HG03280 (cell line): ENCODE measurements at regions not wholly inside any gene's neighbourhood (a gene's known extent, or its start where the extent isn't known, plus 50 kb on each side); places are given as distances from the start of the nearest gene placed in this dataset.
"Not testable (repeated sequence)": the region's sequence is repeated elsewhere in the genome, so short reads cannot be mapped to it uniquely, and the experiment has no call there.

Experiments
- ATAC-seq: cut with Tn5 transposase; IDR thresholded peaks from one replicate; pipeline ENCODE4 v1.9.1; 2021; ENCODE audit warnings: mild to moderate bottlenecking, moderate library complexity; ENCODE audit not compliant: unreplicated experiment

DNA sequence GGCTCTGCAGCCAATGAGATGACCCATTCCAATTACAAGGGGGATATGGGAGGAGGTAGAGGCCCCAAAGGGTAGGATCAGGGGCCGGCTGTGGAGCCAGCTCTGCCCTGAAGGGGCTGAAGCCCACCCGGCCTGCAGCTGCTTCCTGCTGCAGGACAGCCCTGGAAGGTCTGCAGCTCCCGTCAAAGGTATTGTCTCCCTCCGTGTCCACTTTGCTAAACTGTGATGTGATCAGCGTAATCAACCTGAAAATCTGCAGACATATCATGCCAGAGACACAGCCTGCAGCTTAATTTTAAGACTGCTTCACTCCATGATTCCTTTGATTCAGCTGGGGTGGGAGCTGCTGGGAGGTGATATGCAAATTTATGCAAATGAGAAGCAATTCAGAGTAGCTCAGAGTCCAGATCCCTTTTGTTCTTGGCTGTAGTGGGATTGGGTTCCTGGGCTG is 90.7 kb downstream of the GADD45G start:
- no peak for ATAC-seq

DNA sequence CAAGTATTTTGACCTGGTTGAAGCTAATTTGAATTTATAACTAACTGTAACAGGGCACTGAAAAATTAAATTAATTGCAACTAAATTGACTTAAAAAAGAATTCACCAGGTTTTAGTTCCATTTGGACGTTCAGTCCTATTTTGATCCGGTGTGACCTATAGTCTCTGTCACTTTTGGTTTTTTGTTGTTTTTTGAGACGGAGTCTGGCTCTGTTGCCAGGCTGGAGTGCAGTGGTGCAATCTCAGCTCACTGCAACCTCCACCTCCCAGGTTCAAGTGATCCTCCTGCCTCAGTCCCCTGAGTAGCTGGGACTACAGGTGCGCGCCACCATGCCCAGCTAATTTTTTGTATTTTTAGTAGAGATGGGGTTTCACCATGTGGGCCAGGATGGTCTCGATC is 91.2 kb downstream of the GADD45G start:
- ATAC-seq = not testable (repeated sequence)

DNA sequence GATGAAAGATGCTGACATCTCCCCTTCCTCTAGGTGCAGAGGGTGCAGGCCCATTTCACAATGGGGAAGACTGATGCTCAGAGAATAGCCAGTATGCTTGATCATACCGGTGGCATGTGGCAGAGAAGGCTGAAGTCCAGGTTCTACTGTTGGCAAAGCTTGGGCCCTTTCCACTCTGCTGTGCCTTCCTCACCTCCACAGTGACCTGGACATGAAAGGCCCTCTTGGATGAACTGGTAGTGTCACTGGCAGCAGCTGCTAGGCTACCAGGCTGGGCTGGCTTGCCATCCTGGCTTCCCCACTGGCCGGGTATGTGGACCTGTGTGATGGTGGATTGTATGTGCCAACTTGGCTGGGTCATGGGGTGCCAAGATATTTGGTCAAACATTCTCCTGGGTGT is 92.0 kb downstream of the GADD45G start:
- ATAC-seq = no peak

DNA sequence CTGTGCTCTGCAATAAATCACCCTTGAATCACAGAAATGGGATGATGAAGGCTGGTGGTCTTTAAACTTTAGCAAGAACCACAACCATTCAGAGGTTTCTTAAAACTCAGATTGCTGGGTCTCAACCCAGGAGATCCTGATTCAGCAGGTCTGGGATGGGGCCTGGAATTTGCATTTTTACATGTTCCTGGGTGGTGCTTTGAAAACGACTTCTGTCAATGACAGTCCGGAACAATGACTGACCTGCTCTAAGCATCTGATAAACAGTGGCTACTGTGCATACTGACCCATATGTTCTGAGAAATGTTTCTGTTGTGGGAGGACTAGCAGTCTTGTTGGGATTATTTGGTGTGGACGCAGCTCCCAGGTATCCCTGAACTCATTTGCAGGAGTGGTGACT is 92.7 kb downstream of the GADD45G start:
- ATAC-seq = no peak

DNA sequence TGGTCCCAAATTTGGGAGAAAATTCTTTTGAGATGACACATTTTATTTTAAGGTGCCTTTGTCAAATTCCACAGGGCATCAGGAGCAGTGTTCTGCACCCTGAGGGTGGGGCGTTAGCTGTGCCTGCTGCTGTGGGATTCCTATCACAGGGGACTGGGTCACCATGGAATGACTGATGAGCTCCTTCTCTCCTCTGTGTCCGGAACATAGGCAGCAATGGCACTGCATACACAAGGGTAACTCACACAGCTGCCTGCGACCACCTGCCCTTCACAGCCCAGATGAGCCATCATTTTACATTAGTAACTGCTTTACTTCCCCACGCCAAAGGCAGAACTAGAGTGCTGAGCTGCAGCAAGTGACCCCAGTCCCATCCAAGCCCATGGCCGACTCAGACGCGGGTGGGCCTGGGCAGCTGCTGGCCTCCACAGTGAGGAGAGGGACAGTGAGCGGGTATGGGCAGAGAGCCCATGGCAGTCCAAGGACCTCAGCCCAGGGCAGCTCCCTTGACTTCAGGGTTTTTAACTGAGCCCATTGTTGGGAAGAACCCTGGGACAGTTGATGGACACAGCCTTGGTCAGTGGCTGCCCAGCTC is 93.7 kb downstream of the GADD45G start:
- ATAC-seq = no peak

DNA sequence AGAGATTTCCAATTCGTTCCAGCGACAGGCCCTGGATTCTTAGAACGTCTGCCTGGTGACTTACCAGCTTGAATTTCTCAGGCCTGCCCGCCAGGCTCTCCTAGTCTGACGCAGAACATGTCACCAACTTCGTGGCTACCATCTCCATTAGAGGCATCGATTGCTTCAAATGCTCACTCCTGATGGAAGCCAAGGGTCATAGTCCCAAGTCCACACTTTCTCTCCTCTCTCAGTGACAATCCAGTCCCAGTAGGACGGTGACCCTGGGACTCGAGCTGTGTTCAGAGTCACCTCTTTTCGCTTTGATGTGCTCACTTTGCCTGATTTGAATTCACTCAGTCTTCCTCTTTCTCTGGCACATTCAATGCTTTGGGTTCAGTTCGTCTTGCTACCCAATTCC is 94.8 kb downstream of the GADD45G start:
- no peak for ATAC-seq

DNA sequence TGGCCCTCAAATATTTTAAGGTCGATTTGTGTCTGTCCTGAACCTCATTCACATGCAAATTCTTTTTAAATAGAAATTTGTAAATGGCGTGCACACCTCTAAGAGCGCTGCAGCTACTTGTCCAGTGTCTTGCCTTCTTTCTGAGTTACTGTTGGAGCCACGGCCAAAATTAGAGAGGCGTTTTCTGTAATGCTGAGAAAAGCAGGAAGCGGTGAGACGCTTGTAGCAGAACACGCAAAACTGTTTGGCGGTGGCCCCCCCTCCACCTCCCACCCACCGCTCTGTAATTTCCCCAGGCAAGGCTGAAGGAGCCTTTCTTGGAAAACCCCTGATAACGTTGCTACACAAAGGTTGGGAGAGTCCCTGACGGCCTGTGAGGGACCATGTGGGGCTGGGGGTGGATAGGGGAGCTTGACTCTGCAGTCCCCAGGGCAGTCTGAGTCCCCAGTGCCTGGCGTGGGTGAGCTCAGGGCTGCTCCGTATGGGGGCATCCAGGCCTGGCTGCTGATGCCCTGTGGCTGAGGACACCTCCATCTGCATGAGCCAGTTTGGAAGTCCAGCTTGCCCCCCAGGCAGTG is 96.5 kb downstream of the GADD45G start:
- ATAC-seq = peak; percentile 64

DNA sequence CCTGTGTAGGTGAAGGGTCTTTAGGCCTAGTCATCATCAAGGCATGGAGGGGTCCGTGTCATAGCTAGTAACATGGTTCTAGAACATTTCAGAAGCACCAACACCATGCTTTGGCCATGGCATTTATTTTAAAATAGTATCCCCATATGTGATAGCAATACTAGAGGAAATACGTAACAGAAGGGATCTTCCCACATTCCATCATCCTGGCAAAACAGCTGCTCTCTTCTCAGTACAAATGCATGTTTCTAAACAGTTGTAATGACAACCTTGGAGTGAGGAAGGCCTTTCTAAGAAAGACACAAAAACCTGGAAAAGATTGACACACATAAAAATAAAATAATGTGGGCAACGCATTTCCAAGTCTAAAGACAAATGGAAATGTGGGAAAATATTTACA is 97.6 kb downstream of the GADD45G start:
- ATAC-seq = no peak

DNA sequence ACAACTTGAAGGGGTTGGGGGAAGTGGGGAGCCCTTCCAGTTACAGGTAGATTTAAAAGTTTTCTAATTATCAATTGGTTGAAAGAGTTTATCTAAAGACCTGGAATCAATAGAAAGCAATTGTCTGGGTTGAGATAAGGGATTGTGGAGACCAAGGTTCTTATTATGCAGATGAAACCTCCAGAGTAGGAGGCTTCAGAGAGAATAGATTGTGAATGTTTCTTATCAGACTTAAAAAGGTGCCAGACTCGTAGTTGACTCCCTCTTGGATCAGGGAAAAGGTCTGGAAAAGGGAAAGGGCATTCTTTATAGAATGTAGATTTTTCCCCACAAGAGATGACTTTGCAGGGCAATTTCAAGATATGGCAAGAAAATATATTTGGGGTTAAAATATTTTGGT is 100.8 kb downstream of the GADD45G start:
- ATAC-seq = no peak

DNA sequence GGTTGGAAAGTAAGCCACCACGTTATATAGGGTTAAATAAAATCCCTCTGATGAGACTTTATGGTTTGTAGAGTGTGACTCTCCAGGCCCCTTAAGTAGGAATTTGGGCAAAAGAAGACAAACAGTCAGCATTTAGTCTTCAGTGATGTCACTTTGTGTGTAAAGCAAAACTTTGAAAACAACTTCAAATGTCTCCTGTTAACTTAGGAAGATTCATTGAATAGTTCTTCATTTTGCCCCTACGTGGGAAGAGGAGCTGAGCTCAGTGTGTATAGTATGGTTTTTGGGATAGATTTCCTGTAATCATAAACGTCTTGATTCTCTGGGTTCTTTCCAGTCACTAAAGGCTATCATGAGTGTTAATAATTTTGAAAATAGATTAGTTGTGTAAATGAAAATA is 101.3 kb downstream of the GADD45G start:
- ATAC-seq = no peak

DNA sequence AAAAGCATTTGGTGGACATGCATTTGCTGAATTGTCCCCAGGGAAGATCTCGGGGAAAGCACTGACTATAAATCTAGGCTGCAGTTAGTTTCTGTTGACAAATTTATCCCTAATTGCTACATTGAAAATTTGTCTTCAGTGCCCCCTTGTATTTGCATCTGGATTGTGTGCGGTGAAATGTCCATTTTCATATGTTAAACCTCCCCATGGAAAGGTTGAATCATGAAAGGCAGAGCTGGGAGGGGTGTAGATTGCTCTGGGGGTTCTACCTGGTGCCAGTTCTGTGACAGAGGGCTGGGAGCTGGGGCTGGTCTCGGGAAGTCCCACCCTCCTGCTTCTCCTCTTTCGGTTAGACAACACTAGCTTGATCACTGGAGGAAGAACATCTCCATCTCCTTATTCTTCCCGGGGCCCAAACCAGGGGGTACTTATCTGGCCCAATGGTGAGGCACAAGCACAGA is 101.9 kb downstream of the GADD45G start:
- ATAC-seq = no peak

DNA sequence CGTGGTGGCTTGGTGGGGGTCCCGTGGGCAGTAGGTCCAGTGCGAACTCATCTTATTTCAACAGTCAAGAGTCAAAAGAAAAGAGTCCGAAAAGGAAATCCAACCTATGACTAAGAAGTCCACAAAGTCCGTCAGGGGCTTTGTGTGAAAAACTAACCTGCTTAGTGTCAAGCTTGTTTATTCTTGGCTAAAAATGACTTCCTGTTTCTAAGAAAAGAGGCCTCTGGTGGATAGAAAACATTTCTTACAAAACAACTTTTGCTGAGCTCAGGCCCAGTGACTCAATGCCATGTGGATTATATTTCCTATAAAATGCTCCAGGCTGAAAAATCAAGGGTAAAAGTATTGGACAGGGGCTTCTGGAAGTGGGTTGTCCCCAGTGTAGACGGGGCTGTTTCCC is 105.9 kb downstream of the GADD45G start:
- no peak for ATAC-seq

DNA sequence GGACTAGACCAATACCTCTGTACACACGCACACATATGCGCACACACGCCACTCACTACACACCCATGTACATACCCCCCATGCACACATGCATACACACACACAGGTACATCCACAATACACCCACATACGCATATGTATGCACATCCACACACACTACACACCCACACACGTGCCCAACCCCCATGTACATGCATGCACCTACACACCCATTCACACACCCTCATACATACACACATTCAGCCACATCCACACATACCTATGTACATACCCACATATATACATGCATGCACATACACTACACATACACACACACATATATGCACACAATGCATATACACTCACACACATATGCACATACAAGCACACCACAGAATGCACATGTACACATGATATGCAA is 107.1 kb downstream of the GADD45G start:
- no peak for ATAC-seq

DNA sequence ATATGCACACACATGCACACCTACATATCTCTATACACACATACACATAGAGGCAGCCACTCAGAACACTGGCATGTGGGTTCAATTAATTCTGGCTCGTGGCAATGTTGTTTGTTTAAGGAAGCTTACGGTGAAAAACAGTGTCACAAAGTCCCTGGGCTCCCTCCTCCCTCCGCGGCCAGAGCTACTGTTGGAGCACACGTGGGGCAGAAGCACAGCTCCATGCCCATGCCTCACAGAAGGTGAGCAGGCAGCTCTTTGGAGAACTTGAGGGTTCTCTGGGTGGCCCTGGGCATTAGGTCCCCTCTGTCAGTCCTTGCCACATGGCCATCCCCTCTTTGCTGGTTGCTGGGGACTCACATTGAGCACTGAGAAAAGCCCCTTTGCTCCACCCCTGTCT is 107.5 kb downstream of the GADD45G start:
- ATAC-seq = no peak

DNA sequence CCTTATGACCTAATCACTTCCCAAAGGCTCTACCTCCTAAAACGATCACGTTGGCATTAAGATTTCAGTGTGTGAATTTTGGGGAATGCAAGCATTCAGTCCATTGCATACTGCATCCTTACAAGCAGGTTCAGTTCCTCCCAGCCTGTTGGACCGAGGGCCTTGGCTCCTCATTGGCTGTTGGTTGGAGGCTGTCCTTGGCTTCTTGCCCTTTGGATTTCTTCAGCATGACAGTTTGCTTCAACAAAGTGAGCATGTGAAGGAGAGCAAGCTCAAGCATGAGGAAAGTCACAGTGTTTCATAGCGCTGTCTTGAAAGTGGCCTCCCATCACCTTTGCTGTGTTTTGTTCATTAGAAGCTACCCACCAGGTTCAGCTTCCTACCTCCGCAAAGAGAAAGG is 109.5 kb downstream of the GADD45G start:
- no peak for ATAC-seq

DNA sequence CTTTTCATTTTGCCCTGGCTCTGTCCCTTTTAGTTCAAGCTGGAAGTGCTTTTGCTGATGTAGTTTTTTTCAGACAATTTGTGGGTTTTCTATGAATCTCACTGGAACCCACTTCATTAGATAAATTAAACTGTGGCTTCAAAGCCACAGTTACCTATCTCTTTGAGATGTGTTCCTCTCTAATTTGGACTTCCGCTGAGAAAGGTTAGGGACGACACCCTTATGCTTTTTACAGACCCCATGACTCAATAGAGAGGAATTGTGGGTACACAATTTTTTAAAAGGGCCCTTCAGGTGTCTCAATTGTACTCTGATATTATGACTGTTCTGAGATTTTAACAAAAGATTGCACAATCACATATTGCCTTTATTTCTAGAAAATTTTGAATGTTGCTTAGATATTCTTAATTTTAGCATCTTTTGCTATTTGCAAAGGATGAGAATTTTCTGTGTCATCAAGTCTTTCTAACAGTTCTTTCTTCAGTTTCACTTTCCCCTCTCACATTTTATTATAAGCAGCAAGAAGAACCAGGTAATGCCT is 110.6 kb downstream of the GADD45G start:
- ATAC-seq = no peak

DNA sequence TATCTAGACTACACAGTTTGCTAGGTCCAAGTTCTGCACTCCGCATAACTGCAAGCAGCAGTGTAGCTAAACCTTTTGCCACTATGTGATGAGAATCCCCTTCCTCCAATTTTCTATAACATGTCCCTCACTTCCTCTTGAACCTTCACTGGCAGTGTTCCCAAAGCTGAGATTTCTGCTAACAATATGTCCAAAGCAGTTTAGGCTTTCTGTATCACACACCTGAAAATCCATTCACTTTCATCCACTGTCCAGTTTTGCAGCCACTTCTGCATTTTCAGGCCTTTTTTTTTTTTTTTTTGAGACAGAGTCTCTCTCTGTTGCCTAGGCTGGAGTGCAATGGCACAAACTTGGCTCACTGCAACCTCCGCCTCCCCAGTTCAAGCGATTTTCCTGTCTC is 111.1 kb downstream of the GADD45G start:
- ATAC-seq = no peak

DNA sequence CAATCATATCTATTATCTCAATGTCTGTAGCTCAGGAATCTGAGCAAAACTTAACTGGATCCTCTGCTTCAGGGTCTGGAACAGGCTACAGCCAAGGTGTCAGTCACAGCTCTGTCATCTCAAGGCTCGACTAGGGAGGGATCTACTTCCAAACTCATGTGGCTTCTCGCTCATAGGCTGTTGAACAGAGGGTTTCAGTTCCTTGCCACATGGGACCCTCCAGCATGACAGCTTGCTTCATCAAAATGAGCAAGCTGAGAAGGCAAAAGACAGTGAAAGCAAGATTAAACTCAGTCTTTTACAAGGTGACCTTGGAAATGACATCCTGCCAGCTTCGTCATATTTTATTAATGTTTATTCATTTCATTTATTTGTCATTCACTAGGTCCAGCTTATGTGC is 111.7 kb downstream of the GADD45G start:
- no peak for ATAC-seq

DNA sequence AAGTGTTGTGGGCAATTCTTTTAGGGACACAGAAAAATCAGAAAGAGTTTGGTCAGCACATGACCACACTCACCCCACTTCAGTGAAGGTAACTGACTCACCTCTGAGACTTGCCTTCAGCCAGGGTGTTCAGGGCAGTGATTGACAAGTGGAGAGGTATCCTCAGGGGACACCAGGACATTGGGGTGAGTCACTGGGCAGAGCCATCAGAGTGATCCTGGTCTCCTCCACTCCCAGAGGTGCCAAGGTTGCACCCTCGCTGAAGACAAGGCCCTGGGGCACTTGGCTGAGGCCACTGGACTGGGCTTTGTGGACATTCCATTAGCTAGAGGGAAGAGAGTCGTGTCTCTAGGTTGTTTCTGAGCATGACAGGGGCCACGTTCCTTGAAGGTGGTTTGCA is 113.4 kb downstream of the GADD45G start:
- no peak for ATAC-seq

DNA sequence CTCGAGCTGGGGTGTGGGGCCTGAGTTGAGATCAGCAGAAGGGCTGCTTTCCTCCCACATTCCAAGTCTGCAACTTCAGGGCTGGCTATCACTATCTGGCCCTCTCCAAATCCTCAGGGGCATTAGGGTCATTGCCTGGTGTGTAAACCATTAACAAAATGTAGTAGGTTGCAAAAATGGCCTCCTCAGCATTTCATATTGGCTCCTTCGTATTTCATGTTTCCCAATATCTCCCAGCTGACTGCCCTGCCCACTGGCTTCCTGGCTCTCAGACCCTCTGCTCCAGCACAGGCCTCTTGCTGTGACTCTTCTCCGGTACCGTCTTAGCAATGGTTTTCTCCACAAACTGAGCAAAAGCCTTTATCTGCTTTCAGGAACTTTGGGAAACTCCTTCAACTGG is 113.8 kb downstream of the GADD45G start:
- ATAC-seq = no peak

DNA sequence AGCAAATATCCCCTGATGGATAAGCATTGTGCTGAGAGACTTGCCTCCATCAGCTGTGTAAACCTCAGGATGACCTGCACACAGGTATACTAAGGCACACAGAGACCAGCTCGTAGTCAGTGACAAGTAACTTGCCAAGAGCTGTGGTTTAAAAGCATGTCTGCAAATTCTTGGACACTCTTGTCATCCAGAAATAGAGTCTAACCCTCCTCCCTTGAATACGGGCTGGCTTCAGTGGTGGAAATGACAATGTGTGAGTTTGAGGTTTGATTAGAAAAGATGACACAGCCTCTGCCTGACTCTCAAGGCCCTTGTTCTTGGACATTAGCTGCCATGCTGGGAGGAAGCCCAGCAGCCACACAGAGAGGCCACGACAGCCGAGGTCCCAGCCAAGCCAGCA is 114.4 kb downstream of the GADD45G start:
- no peak for ATAC-seq

DNA sequence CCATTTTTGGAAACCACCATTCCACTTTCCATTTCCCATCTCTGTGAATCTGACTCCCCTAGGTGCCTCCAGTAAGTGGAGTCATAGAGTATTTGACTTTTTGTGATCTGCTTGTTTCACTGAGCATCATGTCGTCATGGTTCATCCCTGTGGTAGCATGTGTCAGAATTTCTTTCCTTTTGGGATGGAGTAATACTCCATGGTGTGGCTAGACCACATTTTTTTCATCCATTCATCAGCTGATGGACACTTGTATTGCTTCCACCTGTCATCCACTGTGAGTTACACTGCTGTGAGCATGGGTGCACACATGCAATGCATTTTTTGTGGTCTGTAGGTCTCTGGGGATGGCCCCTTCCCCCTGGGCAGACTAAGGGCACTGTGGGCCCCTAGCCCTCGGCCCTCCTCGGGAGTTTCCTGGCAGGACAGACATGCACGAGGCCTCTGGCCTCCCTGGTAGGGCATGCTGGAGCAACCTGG is 115.9 kb downstream of the GADD45G start:
- ATAC-seq = no peak
